Loucy (cell line): ENCODE measurements at regions not wholly inside any gene's neighbourhood (a gene's known extent, or its start where the extent isn't known, plus 50 kb on each side); places are given as distances from the start of the nearest gene placed in this dataset.

ENCODE experiments used
- H2AFZ ChIP-seq: fragments of 200-600 bp; sonication (generic); 2 replicates; pipeline ENCODE4 v1.6.0; 2016; ENCODE audit warnings: antibody characterized with exemption, mild to moderate bottlenecking, low read length, moderate library complexity
- H3F3A ChIP-seq: fragments of 200-600 bp; 2 replicates; pipeline ENCODE4 v1.6.0; 2016; ENCODE audit warnings: antibody characterized with exemption, low read depth, mild to moderate bottlenecking
- H3K27me3 ChIP-seq: fragments of 200-600 bp; sonication (generic); 2 replicates; pipeline ENCODE4 v1.6.1; 2014; ENCODE audit warnings: low read length, mild to moderate bottlenecking; ENCODE audit not compliant: insufficient read depth, poor library complexity, severe bottlenecking
- H3K36me3 ChIP-seq: fragments of 200-600 bp; sonication (generic); 2 replicates; pipeline ENCODE4 v1.6.1; 2016; ENCODE audit warnings: low read length; ENCODE audit not compliant: insufficient read depth
- H3K4me1 ChIP-seq: fragments of 200-600 bp; sonication (generic); 2 replicates; pipeline ENCODE4 v1.5.1; 2014; ENCODE audit warnings: low read length, mild to moderate bottlenecking; ENCODE audit not compliant: insufficient read depth, poor library complexity, severe bottlenecking
- H3K4me2 ChIP-seq: fragments of 200-600 bp; sonication (generic); 2 replicates; pipeline ENCODE4 v1.6.0; 2014; ENCODE audit warnings: antibody characterized with exemption, low read length, low read depth, mild to moderate bottlenecking; ENCODE audit not compliant: poor library complexity, severe bottlenecking
- H3K4me3 ChIP-seq: fragments of 200-600 bp; sonication (generic); 2 replicates; pipeline ENCODE4 v1.5.1; 2014; ENCODE audit warnings: low read length, mild to moderate bottlenecking, mixed read lengths; ENCODE audit not compliant: poor library complexity, severe bottlenecking
- H3K79me2 ChIP-seq: fragments of 200-600 bp; sonication (generic); 2 replicates; pipeline ENCODE4 v1.6.1; 2014; ENCODE audit warnings: low read length; ENCODE audit not compliant: insufficient read depth
- H3K9ac ChIP-seq: fragments of 200-600 bp; sonication (generic); 2 replicates; pipeline ENCODE4 v1.6.0; 2014; ENCODE audit warnings: mild to moderate bottlenecking, low read depth, low read length, moderate library complexity; ENCODE audit not compliant: poor library complexity, severe bottlenecking
- H3K9me2 ChIP-seq: fragments of 200-600 bp; sonication (generic); replicated peaks from 2 replicates; pipeline ENCODE4 v1.6.1; 2016; ENCODE audit warnings: low read depth, low read length, mixed read lengths
- H3K9me3 ChIP-seq: fragments of 200-600 bp; sonication (generic); 2 replicates; pipeline ENCODE4 v1.6.1; 2014; ENCODE audit warnings: mild to moderate bottlenecking, antibody characterized with exemption, low read length, low read depth; ENCODE audit not compliant: insufficient read depth
- H4K20me1 ChIP-seq: fragments of 200-600 bp; sonication (generic); 2 replicates; pipeline ENCODE4 v1.6.0; 2014; ENCODE audit warnings: antibody characterized with exemption, low read length, mild to moderate bottlenecking; ENCODE audit not compliant: insufficient read depth, poor library complexity, severe bottlenecking
- CTCF ChIP-seq: fragments of 200-600 bp; sonication (generic); conservative IDR thresholded peaks from 2 replicates; pipeline ENCODE4 v1.5.1; 2014; ENCODE audit warnings: mild to moderate bottlenecking, antibody characterized with exemption, low read length
- EZH2phosphoT487 ChIP-seq: fragments of 200-600 bp; IDR thresholded peaks from 2 replicates; pipeline ENCODE4 v1.6.1; 2018; ENCODE audit warnings: antibody characterized with exemption, mild to moderate bottlenecking, moderate library complexity, borderline replicate concordance

GRCh38 chr2:146912536-146912935 is 932.3 kb upstream of the ACVR2A start:
- H3K4me2 ChIP-seq = no peak overlapping the region
- H3K4me3 ChIP-seq = no peak overlapping the region
- H2AFZ ChIP-seq = no peak overlapping the region
- H3K9ac ChIP-seq = no peak overlapping the region
- no peaks in the 10 kb centered on the region for H3K36me3 ChIP-seq
- no peaks in the 10 kb centered on the region for H3K79me2 ChIP-seq
- H3K9me3 ChIP-seq = no peaks in the 10 kb centered on the region
- no peaks in the 10 kb centered on the region for H3K27me3 ChIP-seq
- H3F3A ChIP-seq = no peaks in the 10 kb centered on the region
- no peaks in the 10 kb centered on the region for H4K20me1 ChIP-seq
- H3K4me1 ChIP-seq = no peaks in the 10 kb centered on the region
- no peak for TF ChIP-seq EZH2phosphoT487
- no peak for TF ChIP-seq CTCF
- H3K9me2 ChIP-seq = no peaks in the 10 kb centered on the region

- H3K27me3 ChIP-seq = no peaks in the 10 kb centered on the region
- no peaks in the 10 kb centered on the region for H3K9me3 ChIP-seq
- H3K9ac ChIP-seq = no peak overlapping the region
- no peaks in the 10 kb centered on the region for H3K36me3 ChIP-seq
- no peak overlapping the region for H3K4me2 ChIP-seq
- no peak overlapping the region for H3K4me3 ChIP-seq
- no peaks in the 10 kb centered on the region for H3K9me2 ChIP-seq
- no peaks in the 10 kb centered on the region for H3K4me1 ChIP-seq
- H4K20me1 ChIP-seq = no peaks in the 10 kb centered on the region
- no peak overlapping the region for H2AFZ ChIP-seq
- no peaks in the 10 kb centered on the region for H3K79me2 ChIP-seq
- no peaks in the 10 kb centered on the region for H3F3A ChIP-seq
- no peak for TF ChIP-seq CTCF
- no peak for TF ChIP-seq EZH2phosphoT487
These were observed 936.1 kb upstream of the ACVR2A start for GRCh38 chr2:146908776-146909175.

GRCh38 chr2:146898083-146898482 is 946.7 kb upstream of the ACVR2A start:
- H3K9me3 ChIP-seq = no peaks in the 10 kb centered on the region

GRCh38 chr2:146894514-146894913 is 950.3 kb upstream of the ACVR2A start:
- Histone ChIP-seq H3K4me1 (no peaks in the 10 kb centered on the region), H3K4me2 (no peak overlapping the region), H3K79me2 (no peaks in the 10 kb centered on the region), H3K9ac (no peak overlapping the region), H3F3A (no peaks in the 10 kb centered on the region), H3K9me2 (no peaks in the 10 kb centered on the region), H4K20me1 (no peaks in the 10 kb centered on the region), H3K4me3 (no peak overlapping the region), H3K27me3 (no peaks in the 10 kb centered on the region), H3K36me3 (no peaks in the 10 kb centered on the region), H2AFZ (no peak overlapping the region), H3K9me3 (no peaks in the 10 kb centered on the region)
- TF ChIP-seq CTCF = no peak
- no peak for TF ChIP-seq EZH2phosphoT487

More at GRCh38 chr2:146898083-146898482, 946.7 kb upstream of the ACVR2A start:
- H4K20me1 ChIP-seq = no peaks in the 10 kb centered on the region
- H3F3A ChIP-seq = no peaks in the 10 kb centered on the region
- no peaks in the 10 kb centered on the region for H3K27me3 ChIP-seq
- no peak overlapping the region for H3K4me2 ChIP-seq
- H3K36me3 ChIP-seq = no peaks in the 10 kb centered on the region
- no peak overlapping the region for H3K4me3 ChIP-seq
- no peaks in the 10 kb centered on the region for H3K4me1 ChIP-seq
- no peaks in the 10 kb centered on the region for H3K79me2 ChIP-seq
- H2AFZ ChIP-seq = no peak overlapping the region
- no peaks in the 10 kb centered on the region for H3K9me2 ChIP-seq
- no peak for TF ChIP-seq EZH2phosphoT487
- H3K9ac ChIP-seq = no peak overlapping the region
